CD4-positive, CD25-positive, alpha-beta regulatory T cell (primary cell): ENCODE measurements at regions not wholly inside any gene's neighbourhood (a gene's known extent, or its start where the extent isn't known, plus 50 kb on each side); places are given as distances from the start of the nearest gene placed in this dataset.

Experiments used
- ATAC-seq, 2 donors: fragments of 150-1000 bp; cut with Tn5 transposase; one replicate each; pipeline ENCODE4 v1.10.0; 2021; ENCODE audit warnings: low read depth in 2 of 2, moderate number of reproducible peaks in 2 of 2, moderate library complexity in 1 of 2
- DNase-seq, 3 donors: peaks; one replicate each; pipeline versions ENCODE4 v3.0.0 to v3.0.0-alpha.2; 2012 to 2022; ENCODE audit warnings: mixed read lengths in 1 of 3
- H3K27ac ChIP-seq: one replicate; pipeline ENCODE4 v1.7.0; 2013; ENCODE audit warnings: mild to moderate bottlenecking, low read length; ENCODE audit not compliant: insufficient read depth, poor library complexity, severe bottlenecking
- H3K27me3 ChIP-seq: one replicate; pipeline ENCODE4 v1.7.0; 2013; ENCODE audit warnings: low read length; ENCODE audit not compliant: control insufficient read depth, insufficient read depth
- H3K36me3 ChIP-seq: one replicate; pipeline ENCODE4 v1.7.0; 2013; ENCODE audit warnings: mild to moderate bottlenecking, low read length, moderate library complexity; ENCODE audit not compliant: control insufficient read depth, insufficient read depth
- H3K4me1 ChIP-seq: 2 replicates; pipeline ENCODE4 v1.7.0; 2013; ENCODE audit warnings: mild to moderate bottlenecking, low read length; ENCODE audit not compliant: insufficient read depth, control insufficient read depth, poor library complexity, severe bottlenecking
- H3K4me3 ChIP-seq: one replicate; pipeline ENCODE4 v1.7.0; 2013; ENCODE audit warnings: low read depth, mild to moderate bottlenecking, low read length, moderate library complexity
- H3K9me3 ChIP-seq, 2 experiments: 1 replicate in 1 of 2; 2 replicates in 1 of 2; pipeline ENCODE4 v1.7.0; 2013; ENCODE audit warnings: low read length in 2 of 2, mild to moderate bottlenecking in 1 of 2, moderate library complexity in 1 of 2; ENCODE audit not compliant: control insufficient read depth in 2 of 2
- H3K27ac Mint-ChIP-seq, 3 donors: one replicate each; pipeline ENCODE4 v1.8.0; 2020 to 2022; ENCODE audit warnings: mild to moderate bottlenecking in 3 of 3, mixed read lengths in 3 of 3, moderate library complexity in 2 of 3
- H3K27me3 Mint-ChIP-seq: one replicate; pipeline ENCODE4 v1.8.0; 2022; ENCODE audit warnings: mild to moderate bottlenecking, mixed read lengths
- H3K36me3 Mint-ChIP-seq: one replicate; pipeline ENCODE4 v1.8.0; 2020; ENCODE audit warnings: mixed read lengths
- H3K4me1 Mint-ChIP-seq, 4 donors: one replicate each; pipeline ENCODE4 v1.8.0; 2020 to 2022; ENCODE audit warnings: mixed read lengths in 4 of 4, mild to moderate bottlenecking in 1 of 4
- H3K4me3 Mint-ChIP-seq, 4 donors: one replicate each; pipeline ENCODE4 v1.8.0; 2020 to 2022; ENCODE audit warnings: mild to moderate bottlenecking in 4 of 4, mixed read lengths in 4 of 4, moderate library complexity in 3 of 4
- H3K9me3 Mint-ChIP-seq, 7 donors: one replicate each; pipeline ENCODE4 v1.8.0; 2020 to 2022; ENCODE audit warnings: mixed read lengths in 7 of 7, mild to moderate bottlenecking in 3 of 7, moderate library complexity in 2 of 7

GRCh38 chr2:54065411-54065810, 50.0 kb upstream of the ACYP2 start:
- H3K27me3 Mint-ChIP-seq, result no peaks in the 10 kb centered on the region
- Histone ChIP-seq H3K36me3 (no peaks in the 10 kb centered on the region), H3K4me3 (no peak overlapping the region), H3K27me3 (no peaks in the 10 kb centered on the region), H3K4me1 (no peaks in the 10 kb centered on the region), H3K27ac (no peak overlapping the region), H3K9me3 (no peaks in the 10 kb centered on the region)
- peaks cover 0 to 4% (median under 1%) of the 10 kb centered on the region in 4 donors for H3K4me1 Mint-ChIP-seq
- DNase-seq, result no peak
- no peak for ATAC-seq
- no peak overlapping the region for H3K27ac Mint-ChIP-seq
- no peak overlapping the region for H3K4me3 Mint-ChIP-seq
- H3K9me3 Mint-ChIP-seq, result no peaks in the 10 kb centered on the region
- H3K36me3 Mint-ChIP-seq, result peaks cover 20% of the 10 kb centered on the region

- Mint-ChIP-seq H3K27ac (no peak overlapping the region), H3K4me1 (peaks cover 0 to 4% (median under 1%) of the 10 kb centered on the region in 4 donors), H3K9me3 (peaks cover 0 to 1% (median 0%) of the 10 kb centered on the region in 7 donors), H3K36me3 (peaks cover 17% of the 10 kb centered on the region), H3K4me3 (no peak overlapping the region), H3K27me3 (no peaks in the 10 kb centered on the region)
- ATAC-seq (no peak), DNase-seq (no peak)
- H3K4me3 ChIP-seq, result no peak overlapping the region
- H3K36me3 ChIP-seq, result no peaks in the 10 kb centered on the region
- H3K4me1 ChIP-seq, result no peaks in the 10 kb centered on the region
- no peak overlapping the region for H3K27ac ChIP-seq
- no peaks in the 10 kb centered on the region for H3K9me3 ChIP-seq
- no peaks in the 10 kb centered on the region for H3K27me3 ChIP-seq
Measured at GRCh38 chr2:54063967-54064535, 51.4 kb upstream of the ACYP2 start.

- H3K4me3 ChIP-seq, result no peak overlapping the region
- H3K27ac ChIP-seq, result no peak overlapping the region
- Mint-ChIP-seq H3K9me3 (peaks cover 0 to 2% (median 0%) of the 10 kb centered on the region in 7 donors), H3K27ac (no peak overlapping the region), H3K27me3 (no peaks in the 10 kb centered on the region), H3K4me1 (peaks cover 1 to 5% (median 3%) of the 10 kb centered on the region in 4 donors), H3K4me3 (no peak overlapping the region), H3K36me3 (peaks cover 22% of the 10 kb centered on the region)
- ATAC-seq (no peak), DNase-seq (no peak)
- no peaks in the 10 kb centered on the region for H3K27me3 ChIP-seq
- no peaks in the 10 kb centered on the region for H3K9me3 ChIP-seq
- no peaks in the 10 kb centered on the region for H3K4me1 ChIP-seq
- no peaks in the 10 kb centered on the region for H3K36me3 ChIP-seq
Measured at GRCh38 chr2:54062401-54062800, 53.0 kb upstream of the ACYP2 start.

- no peak for ATAC-seq
- Mint-ChIP-seq H3K27ac (no peak overlapping the region), H3K4me3 (no peak overlapping the region), H3K36me3 (peaks cover 21% of the 10 kb centered on the region), H3K27me3 (no peaks in the 10 kb centered on the region), H3K9me3 (peaks cover 0 to 2% (median 0%) of the 10 kb centered on the region in 7 donors), H3K4me1 (peaks cover 1 to 5% (median 3%) of the 10 kb centered on the region in 4 donors)
- DNase-seq, result no peak
- Histone ChIP-seq H3K27ac (no peak overlapping the region), H3K4me3 (no peak overlapping the region), H3K27me3 (no peaks in the 10 kb centered on the region), H3K9me3 (no peaks in the 10 kb centered on the region), H3K36me3 (no peaks in the 10 kb centered on the region), H3K4me1 (no peaks in the 10 kb centered on the region)
Measured at GRCh38 chr2:54061272-54061671, 54.1 kb upstream of the ACYP2 start.

- H3K9me3 Mint-ChIP-seq, result peaks cover 0 to 2% (median 0%) of the 10 kb centered on the region in 7 donors
Measured at GRCh38 chr2:54059986-54060385, 55.4 kb upstream of the ACYP2 start.

GRCh38 chr2:54059504-54059903, 55.9 kb upstream of the ACYP2 start:
- peaks cover 16% of the 10 kb centered on the region for H3K36me3 Mint-ChIP-seq
- H3K9me3 Mint-ChIP-seq, result peaks cover 0 to 2% (median 0%) of the 10 kb centered on the region in 7 donors
- peaks cover 3% of the 10 kb centered on the region for H3K4me1 ChIP-seq
- no peak overlapping the region for H3K27ac ChIP-seq
- no peak overlapping the region for H3K27ac Mint-ChIP-seq
- DNase-seq (no peak), ATAC-seq (no peak)
- H3K4me1 Mint-ChIP-seq, result peaks cover 6 to 14% (median 10%) of the 10 kb centered on the region in 4 donors
- no peaks in the 10 kb centered on the region for H3K27me3 Mint-ChIP-seq
- H3K4me3 ChIP-seq, result no peak overlapping the region
- no peak overlapping the region for H3K4me3 Mint-ChIP-seq
- no peaks in the 10 kb centered on the region for H3K36me3 ChIP-seq
- no peaks in the 10 kb centered on the region for H3K9me3 ChIP-seq
- no peaks in the 10 kb centered on the region for H3K27me3 ChIP-seq

More at GRCh38 chr2:54059986-54060385, 55.4 kb upstream of the ACYP2 start:
- H3K27me3 ChIP-seq, result no peaks in the 10 kb centered on the region
- H3K9me3 ChIP-seq, result no peaks in the 10 kb centered on the region
- peaks cover 16% of the 10 kb centered on the region for H3K36me3 Mint-ChIP-seq
- no peaks in the 10 kb centered on the region for H3K36me3 ChIP-seq
- H3K27ac ChIP-seq, result no peak overlapping the region
- no peaks in the 10 kb centered on the region for H3K27me3 Mint-ChIP-seq
- H3K4me1 Mint-ChIP-seq, result peaks cover 4 to 10% (median 6%) of the 10 kb centered on the region in 4 donors
- DNase-seq, result no peak
- no peak overlapping the region for H3K27ac Mint-ChIP-seq
- no peak for ATAC-seq
- H3K4me3 ChIP-seq, result no peak overlapping the region
- H3K4me1 ChIP-seq, result no peaks in the 10 kb centered on the region
- no peak overlapping the region for H3K4me3 Mint-ChIP-seq

GRCh38 chr2:54058449-54058848, 57.0 kb upstream of the ACYP2 start:
- DNase-seq, result no peak
- peaks cover 19% of the 10 kb centered on the region for H3K36me3 Mint-ChIP-seq
- no peaks in the 10 kb centered on the region for H3K9me3 ChIP-seq
- H3K27ac Mint-ChIP-seq, result no peak overlapping the region
- H3K27ac ChIP-seq, result no peak overlapping the region
- H3K4me3 ChIP-seq, result no peak overlapping the region
- no peak for ATAC-seq
- no peaks in the 10 kb centered on the region for H3K27me3 Mint-ChIP-seq
- H3K36me3 ChIP-seq, result no peaks in the 10 kb centered on the region
- H3K4me1 Mint-ChIP-seq, result peaks cover 14 to 24% (median 20%) of the 10 kb centered on the region in 4 donors
- peaks cover 0 to 2% (median 0%) of the 10 kb centered on the region in 7 donors for H3K9me3 Mint-ChIP-seq
- H3K4me1 ChIP-seq, result peaks cover 11% of the 10 kb centered on the region
- H3K4me3 Mint-ChIP-seq, result no peak overlapping the region
- no peaks in the 10 kb centered on the region for H3K27me3 ChIP-seq

- ATAC-seq (no peak), DNase-seq (no peak)
- peak overlapping the region; percentile 70 to 90 (median 88) for H3K27ac Mint-ChIP-seq
- peaks cover 25% of the 10 kb centered on the region for H3K36me3 Mint-ChIP-seq
- H3K4me3 Mint-ChIP-seq, result peak overlapping the region in 3 of 4 donors; percentile 35 to 78 (median 49)
- Histone ChIP-seq H3K36me3 (no peaks in the 10 kb centered on the region), H3K4me3 (peak overlapping the region; percentile 68), H3K27ac (peak overlapping the region; percentile 71), H3K9me3 (no peaks in the 10 kb centered on the region), H3K27me3 (no peaks in the 10 kb centered on the region), H3K4me1 (peaks cover 22% of the 10 kb centered on the region)
- H3K4me1 Mint-ChIP-seq, result peaks cover 15 to 43% (median 27%) of the 10 kb centered on the region in 4 donors
- H3K27me3 Mint-ChIP-seq, result no peaks in the 10 kb centered on the region
- H3K9me3 Mint-ChIP-seq, result peaks cover 0 to 3% (median 0%) of the 10 kb centered on the region in 7 donors
Measured at GRCh38 chr2:54054774-54055173, 60.6 kb upstream of the ACYP2 start.
